Retina (tissue), 1 donor: ENCODE measurements at regions not wholly inside any gene's neighbourhood (a gene's known extent, or its start where the extent isn't known, plus 50 kb on each side); places are given as distances from the start of the nearest gene placed in this dataset.
A peak's percentile ranks its signal among the peaks of the same experiment; 100 is the strongest.
"Not testable (repeated sequence)": the region's sequence is repeated elsewhere in the genome, so short reads cannot be mapped to it uniquely, and the experiment has no call there.

Experiments used
- DNase-seq: peaks from one replicate; pipeline ENCODE4 v3.0.0-alpha.2; 2016

- DNase-seq, result no peak
Observed at GRCh38 chr12:102726686-102727085, 190.4 kb downstream of the PAH start.

- no peak for DNase-seq
Observed at GRCh38 chr12:102722147-102722546, 194.9 kb downstream of the PAH start.

DNA sequence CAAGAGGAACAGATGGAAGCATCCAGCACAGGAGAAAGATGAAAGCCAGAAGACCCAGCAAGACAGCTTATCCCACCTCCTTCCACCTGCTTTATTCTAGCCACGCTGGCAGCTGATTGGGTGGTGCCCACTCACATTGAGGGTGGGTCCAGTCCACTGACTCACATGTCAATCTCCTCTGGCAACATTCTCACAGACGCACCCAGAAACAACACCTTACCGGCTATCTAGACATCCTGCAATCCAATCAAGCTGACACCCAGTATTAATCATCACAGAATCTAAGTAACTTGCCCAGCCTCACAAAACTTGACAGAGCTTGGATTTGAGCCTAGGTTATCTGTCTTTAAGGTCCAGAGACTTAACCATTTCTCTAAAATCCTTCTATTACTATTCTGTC lies 208.9 kb downstream of the PAH start:
- DNase-seq, result no peak

GRCh38 chr12:102702447-102703114 lies 214.5 kb downstream of the PAH start:
- DNase-seq, result peak; percentile 20

GRCh38 chr12:102696045-102696444 lies 215.7 kb upstream of the IGF1 start:
- DNase-seq, result no peak

DNA sequence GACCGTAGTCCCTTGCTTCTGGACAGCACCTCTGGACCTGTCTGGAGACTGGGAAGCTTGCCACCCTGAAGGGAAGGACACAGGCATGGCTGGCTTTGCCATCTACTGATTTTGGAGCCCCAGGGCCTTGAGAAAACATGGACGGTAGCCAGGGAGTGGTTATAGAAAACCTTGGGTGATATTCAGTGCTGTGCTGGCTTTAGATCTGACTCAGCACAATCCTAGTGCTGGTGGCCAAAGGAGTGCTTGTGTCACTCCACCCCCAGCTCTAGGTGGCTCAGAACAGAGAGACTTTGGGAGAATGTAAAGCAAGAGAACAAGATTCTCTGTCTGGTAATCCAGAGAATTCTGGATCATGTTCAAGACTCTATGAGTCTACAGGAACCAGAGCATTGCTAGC lies 214.5 kb upstream of the IGF1 start:
- DNase-seq, result no peak

DNA sequence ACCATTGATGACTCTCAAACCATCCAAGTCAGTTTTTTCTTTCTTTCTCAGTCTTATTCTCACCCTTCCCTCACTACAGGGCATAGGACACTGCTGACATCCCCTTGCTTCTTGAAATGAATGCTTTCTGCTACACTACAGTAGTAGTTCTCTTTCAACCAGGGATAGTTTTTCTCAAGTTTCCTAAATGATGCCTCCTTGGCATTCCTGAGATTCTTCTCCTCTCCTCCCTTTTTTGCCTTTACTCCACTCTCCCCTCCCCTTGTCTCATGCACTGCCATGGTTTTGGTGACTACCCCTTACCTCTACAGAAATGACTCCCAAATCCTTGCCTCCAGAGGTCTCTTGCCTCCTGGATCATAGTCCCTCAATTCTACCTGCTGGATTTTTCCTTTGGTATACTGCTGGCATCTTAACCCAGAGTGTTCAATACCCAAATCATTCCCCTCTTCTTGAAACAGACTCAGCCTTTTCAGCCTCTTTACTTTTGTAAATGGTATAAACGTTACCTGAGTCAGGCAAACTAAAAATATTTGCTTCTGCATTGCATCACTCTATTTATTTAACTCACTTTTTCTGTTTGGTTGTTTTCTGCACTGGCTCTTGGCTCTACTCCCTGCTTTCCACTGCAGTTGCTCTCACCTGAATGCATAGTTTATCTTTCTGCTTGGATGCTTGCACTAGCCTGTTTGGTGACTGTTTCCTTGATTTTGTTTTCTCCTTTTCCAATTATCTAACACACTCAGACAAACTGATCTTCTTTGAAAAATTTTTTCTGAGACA lies 211.6 kb upstream of the IGF1 start:
- DNase-seq, result no peak

DNA sequence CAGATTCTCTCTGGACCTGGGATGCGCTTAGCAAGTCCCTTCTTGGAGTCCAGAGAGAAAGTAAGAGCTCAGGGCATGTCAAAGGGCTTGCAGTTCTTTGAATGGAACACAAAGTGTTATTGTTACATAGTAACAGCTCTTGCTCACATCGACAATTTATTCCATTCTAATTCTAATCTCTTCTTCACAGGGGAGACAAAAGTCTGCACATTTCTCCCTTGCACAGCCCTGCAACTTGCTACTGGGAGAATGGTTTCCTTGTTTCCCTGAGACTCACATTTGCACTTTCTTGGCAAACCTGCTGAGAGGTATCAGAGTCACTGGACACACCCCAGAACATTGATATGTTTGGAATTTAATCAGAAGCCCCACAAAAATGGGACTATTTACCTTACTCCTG lies 209.9 kb upstream of the IGF1 start:
- DNase-seq, result no peak

GRCh38 chr12:102689701-102690100 lies 209.3 kb upstream of the IGF1 start:
- DNase-seq, result no peak

DNA sequence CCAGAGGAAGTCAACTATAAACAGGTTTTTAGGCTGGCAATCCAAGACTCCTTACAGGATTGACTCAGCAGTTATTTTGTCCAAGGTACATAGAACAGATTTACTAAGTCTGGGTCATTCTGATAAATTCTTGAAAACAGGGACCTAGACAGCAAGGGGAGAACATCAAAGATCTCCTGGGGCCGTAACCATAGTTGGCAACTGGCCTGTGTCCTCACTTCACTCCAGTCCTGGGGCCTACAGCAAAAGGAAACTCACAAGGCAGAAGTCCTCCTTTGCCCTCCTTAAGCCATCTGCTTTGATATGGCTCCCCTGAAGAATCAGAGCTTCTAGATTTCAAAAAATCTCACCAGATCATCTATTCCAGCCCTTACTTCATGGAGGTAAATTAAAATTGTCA lies 207.2 kb upstream of the IGF1 start:
- no peak for DNase-seq

DNA sequence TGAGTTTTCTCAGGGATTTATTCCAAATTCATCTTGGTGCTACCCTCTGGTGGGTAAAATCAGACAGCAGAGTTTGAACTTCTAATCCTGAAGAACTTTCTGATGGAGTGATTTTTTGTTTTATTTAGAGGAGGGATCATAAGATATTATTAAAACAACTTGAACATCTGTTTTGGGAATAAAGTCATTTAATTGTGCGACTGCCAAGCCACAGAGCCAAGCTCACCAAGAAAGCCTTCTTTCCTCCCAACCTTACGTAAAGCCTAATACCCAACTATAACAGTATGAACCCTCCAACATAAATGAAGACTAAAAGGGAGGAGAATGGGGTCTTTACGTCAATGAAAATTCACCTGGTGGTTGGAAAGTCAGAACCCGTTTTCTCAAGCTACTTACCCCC lies 205.5 kb upstream of the IGF1 start:
- DNase-seq, result no peak

- DNase-seq, result no peak
Observed at GRCh38 chr12:102685172-102685571, 204.8 kb upstream of the IGF1 start.

- no peak for DNase-seq
Observed at GRCh38 chr12:102682366-102683289, 202.3 kb upstream of the IGF1 start.

GRCh38 chr12:102681747-102682146 lies 201.4 kb upstream of the IGF1 start:
- no peak for DNase-seq

DNA sequence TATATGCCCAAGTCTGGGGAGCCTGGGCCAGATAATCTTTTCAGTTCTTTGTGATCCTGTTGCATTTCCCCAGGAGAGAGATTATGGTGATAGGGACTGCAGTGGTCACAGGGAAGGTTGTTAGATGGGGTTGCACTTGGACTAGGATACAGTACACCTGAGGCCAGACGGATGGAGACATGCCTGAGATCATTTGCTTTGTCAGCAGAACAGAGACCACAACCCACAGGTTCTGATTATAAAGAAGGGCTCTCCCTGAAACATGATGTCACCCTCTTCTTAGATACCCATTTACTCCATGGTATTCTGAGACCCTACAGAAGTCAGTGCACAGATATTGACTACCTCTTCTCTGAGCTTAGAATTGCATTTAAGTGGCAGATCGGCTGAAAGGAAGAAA lies 200.9 kb upstream of the IGF1 start:
- no peak for DNase-seq

DNA sequence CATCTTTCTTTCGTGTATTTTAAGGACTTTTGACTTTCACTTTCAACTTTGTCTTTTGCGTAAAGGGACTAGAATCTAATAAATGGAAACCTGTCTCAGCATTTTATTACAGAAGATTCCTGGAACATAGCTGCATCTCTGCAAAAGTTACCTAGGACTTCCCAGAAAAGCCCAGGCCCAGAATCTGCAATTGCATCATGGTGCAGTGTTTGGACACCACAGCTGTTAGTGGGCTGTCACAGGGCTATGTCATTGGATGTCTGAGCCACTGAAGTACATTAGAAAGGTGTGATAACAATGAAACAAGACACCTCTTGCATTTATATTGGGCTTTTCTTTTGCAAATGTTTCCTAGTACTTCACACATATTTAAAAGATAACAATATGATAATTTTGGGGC lies 199.9 kb upstream of the IGF1 start:
- DNase-seq, result no peak

GRCh38 chr12:102676812-102677211 lies 196.4 kb upstream of the IGF1 start:
- DNase-seq, result no peak

- no peak for DNase-seq
Observed at GRCh38 chr12:102675672-102676071, 195.3 kb upstream of the IGF1 start.

DNA sequence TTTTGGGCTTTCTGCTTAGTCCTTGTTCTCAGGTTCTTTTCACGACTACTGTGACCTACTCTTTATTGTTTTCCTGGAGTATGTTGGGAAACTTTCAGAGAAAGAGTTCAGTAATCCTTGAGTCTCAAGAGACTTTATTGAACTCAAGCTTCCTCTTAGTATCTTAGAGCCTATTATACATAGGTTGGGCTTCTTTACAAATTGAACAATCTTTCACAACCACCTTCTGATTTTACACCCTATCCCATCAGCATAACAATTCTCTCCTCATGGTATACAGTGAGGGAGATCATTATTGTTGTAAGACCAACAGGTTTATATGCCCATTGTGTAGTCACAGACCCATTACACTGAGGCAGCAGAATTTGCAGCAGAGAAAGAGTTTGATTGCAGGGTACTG lies 193.2 kb upstream of the IGF1 start:
- no peak for DNase-seq

GRCh38 chr12:102672212-102672611 lies 191.8 kb upstream of the IGF1 start:
- DNase-seq, result not testable (repeated sequence)

DNA sequence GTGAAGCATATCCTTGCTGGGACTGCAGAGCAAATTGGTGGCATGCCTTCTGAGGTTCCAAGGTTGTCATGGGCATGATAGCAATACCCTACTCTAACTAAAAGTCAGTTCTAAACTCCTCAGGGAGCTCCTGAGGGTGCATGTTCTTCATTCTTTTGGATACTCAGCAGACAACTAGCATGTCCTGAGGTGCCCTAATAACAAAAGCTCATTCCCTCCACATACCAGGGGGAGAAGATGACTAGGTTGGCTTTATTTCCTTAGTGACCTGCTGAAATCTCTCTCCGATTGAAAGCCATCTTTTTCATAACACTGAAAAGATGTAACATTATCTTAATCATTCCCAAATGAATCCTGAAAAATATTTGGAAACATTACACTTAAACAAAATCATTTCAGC lies 188.7 kb upstream of the IGF1 start:
- no peak for DNase-seq

DNA sequence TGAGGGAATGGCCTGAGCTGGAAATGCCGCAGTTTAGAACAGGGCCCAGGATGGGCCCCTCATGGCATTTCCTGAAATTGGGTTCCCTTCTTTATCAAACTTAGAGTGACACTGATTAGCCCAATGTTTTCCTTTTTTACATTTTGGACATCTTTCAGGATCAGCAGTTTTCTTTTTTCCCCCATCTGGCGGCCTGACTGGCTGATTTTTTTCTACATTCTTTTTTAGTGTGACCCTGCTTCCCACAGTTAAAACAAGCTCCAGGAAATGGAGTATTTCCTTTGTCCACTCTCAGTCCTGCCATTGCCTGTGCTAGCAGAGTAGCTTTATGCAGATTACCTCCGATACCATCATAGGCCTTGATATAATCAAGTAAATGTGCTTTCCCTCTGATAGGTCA lies 185.8 kb upstream of the IGF1 start:
- DNase-seq, result not testable (repeated sequence)

GRCh38 chr12:102659200-102659911 lies 179.0 kb upstream of the IGF1 start:
- no peak for DNase-seq
